Keratinocyte (primary cell): ENCODE measurements at regions not wholly inside any gene's neighbourhood (a gene's known extent, or its start where the extent isn't known, plus 50 kb on each side); places are given as distances from the start of the nearest gene placed in this dataset.

Experiments used
- DNase-seq: peaks from one replicate; pipeline ENCODE4 v3.0.0-alpha.2; 2011; ENCODE audit warnings: low read depth, missing footprints, low spot score
- FAIRE-seq: peaks from 2 replicates; lab custom pipeline; 2011; peaks lifted over from hg19 to GRCh38; lab: Jason Lieb, UNC
- H2AFZ ChIP-seq: 2 replicates; pipeline ENCODE4 v1.6.0; 2012; ENCODE audit warnings: low read length, control low read depth, inconsistent platforms; ENCODE audit not compliant: control insufficient read depth
- H3K27ac ChIP-seq: 2 replicates; pipeline ENCODE4 v1.5.1; 2011; ENCODE audit warnings: low read length; ENCODE audit not compliant: control insufficient read depth, insufficient read depth
- H3K27me3 ChIP-seq: 3 replicates; pipeline ENCODE4 v1.6.0; 2011; ENCODE audit warnings: low read length; ENCODE audit not compliant: control insufficient read depth, insufficient read depth; ENCODE audit errors: extremely low read depth
- H3K36me3 ChIP-seq, 2 experiments: 2 replicates in 1 of 2; 3 replicates in 1 of 2; pipeline ENCODE4 v1.5.1; 2011; ENCODE audit warnings: low read length in 2 of 2, mild to moderate bottlenecking in 1 of 2; ENCODE audit not compliant: control insufficient read depth in 2 of 2, insufficient read depth in 2 of 2; ENCODE audit errors: extremely low read depth in 1 of 2
- H3K4me1 ChIP-seq: 3 replicates; pipeline ENCODE4 v1.5.1; 2011; ENCODE audit warnings: low read length; ENCODE audit not compliant: control insufficient read depth, insufficient read depth; ENCODE audit errors: extremely low read depth
- H3K4me2 ChIP-seq: 3 replicates; pipeline ENCODE4 v1.6.0; 2011; ENCODE audit warnings: low read depth, low read length; ENCODE audit not compliant: control insufficient read depth, insufficient read depth; ENCODE audit errors: extremely low read depth
- H3K4me3 ChIP-seq, 3 experiments: fragments of 200-600 bp in 1 of 3; sonication (generic) in 1 of 3; 2 replicates in 2 of 3; 3 replicates in 1 of 3; pipeline ENCODE4 v1.5.1; 2011 to 2016; ENCODE audit warnings: low read length in 3 of 3, mild to moderate bottlenecking in 3 of 3, control low read depth in 2 of 3, inconsistent platforms in 1 of 3, low read depth in 1 of 3, mixed read lengths in 1 of 3, mixed run types in 1 of 3, moderate library complexity in 1 of 3; ENCODE audit not compliant: control insufficient read depth in 2 of 3, insufficient read depth in 2 of 3; ENCODE audit errors: extremely low read depth in 1 of 3
- H3K79me2 ChIP-seq: 2 replicates; pipeline ENCODE4 v1.6.0; 2012; ENCODE audit warnings: low read length; ENCODE audit not compliant: control insufficient read depth, insufficient read depth
- H3K9ac ChIP-seq: 3 replicates; pipeline ENCODE4 v1.6.0; 2011; ENCODE audit warnings: low read length; ENCODE audit not compliant: control insufficient read depth, insufficient read depth; ENCODE audit errors: extremely low read depth
- H3K9me1 ChIP-seq: 3 replicates; pipeline ENCODE4 v1.6.0; 2011; ENCODE audit warnings: low read length; ENCODE audit not compliant: control insufficient read depth, insufficient read depth; ENCODE audit errors: extremely low read depth
- H3K9me3 ChIP-seq: 2 replicates; pipeline ENCODE4 v1.5.1; 2012; ENCODE audit warnings: low read depth, low read length; ENCODE audit not compliant: control insufficient read depth
- H4K20me1 ChIP-seq: 3 replicates; pipeline ENCODE4 v1.6.0; 2011; ENCODE audit warnings: low read length; ENCODE audit not compliant: control insufficient read depth, insufficient read depth; ENCODE audit errors: extremely low read depth
- EZH2 ChIP-seq: IDR thresholded peaks from one replicate; pipeline ENCODE4 v1.6.1; 2012; ENCODE audit warnings: inconsistent platforms, mild to moderate bottlenecking, low read length, moderate library complexity
- dilution Hi-C: fragments of 300-500 bp; cut with MboI; formaldehyde crosslinking; loops from one replicate; pipeline ENCODE4 v1.7.0; 2020; ENCODE audit warnings: low sequenced_read_pairs; ENCODE audit not compliant: extremely low pct_ligation_motif_present
- TF ChIP-seq, protein P1 (sequence below), 3 experiments: IDR thresholded peaks in 1 of 3; conservative IDR thresholded peaks in 1 of 3; optimal IDR thresholded peaks in 1 of 3; 2 replicates in 2 of 3; 3 replicates in 1 of 3; pipeline versions ENCODE3 to v1.5.1; 2011; ENCODE audit warnings: low read length in 3 of 3, mild to moderate bottlenecking in 3 of 3, moderate library complexity in 2 of 3, control low read depth in 1 of 3, inconsistent platforms in 1 of 3; ENCODE audit not compliant: insufficient read depth in 2 of 3; ENCODE audit errors: extremely low read depth in 1 of 3

DNA sequence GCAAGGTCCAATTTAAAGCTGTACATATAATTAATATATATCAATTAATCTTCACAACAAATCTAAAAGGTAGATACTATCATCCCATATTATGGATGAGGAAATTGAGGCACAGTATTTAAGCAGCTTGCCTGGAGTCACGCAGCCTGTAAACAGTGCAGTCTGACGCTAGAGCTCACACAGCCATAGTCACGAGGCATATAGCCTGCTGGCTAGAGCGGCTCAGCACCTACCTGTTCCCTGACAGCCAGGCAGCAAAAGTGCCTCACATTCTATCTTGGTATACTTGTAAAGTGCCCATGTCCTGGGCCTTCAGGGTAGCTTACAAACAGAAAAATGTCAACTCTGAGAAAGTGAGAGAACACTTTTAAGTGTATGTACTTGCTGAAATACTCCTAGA is 222.6 kb upstream of the NEIL3 start:
- TF ChIP-seq, protein P1, sequence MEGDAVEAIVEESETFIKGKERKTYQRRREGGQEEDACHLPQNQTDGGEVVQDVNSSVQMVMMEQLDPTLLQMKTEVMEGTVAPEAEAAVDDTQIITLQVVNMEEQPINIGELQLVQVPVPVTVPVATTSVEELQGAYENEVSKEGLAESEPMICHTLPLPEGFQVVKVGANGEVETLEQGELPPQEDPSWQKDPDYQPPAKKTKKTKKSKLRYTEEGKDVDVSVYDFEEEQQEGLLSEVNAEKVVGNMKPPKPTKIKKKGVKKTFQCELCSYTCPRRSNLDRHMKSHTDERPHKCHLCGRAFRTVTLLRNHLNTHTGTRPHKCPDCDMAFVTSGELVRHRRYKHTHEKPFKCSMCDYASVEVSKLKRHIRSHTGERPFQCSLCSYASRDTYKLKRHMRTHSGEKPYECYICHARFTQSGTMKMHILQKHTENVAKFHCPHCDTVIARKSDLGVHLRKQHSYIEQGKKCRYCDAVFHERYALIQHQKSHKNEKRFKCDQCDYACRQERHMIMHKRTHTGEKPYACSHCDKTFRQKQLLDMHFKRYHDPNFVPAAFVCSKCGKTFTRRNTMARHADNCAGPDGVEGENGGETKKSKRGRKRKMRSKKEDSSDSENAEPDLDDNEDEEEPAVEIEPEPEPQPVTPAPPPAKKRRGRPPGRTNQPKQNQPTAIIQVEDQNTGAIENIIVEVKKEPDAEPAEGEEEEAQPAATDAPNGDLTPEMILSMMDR (optimal IDR thresholded peaks at IDR 0.05 in 1 of 3, IDR thresholded peaks at IDR 0.05 in 1 of 3, conservative IDR thresholded peaks at IDR 0.05 in 1 of 3; ENCODE audit: extremely low read depth in 1 of 3, insufficient read depth in 2 of 3, low read length in 3 of 3): no peak
- no peak for TF ChIP-seq EZH2
- H3K9me1 ChIP-seq: no peaks in the 10 kb centered on the region
- no peak overlapping the region for H3K9ac ChIP-seq
- no peaks in the 10 kb centered on the region for H3K79me2 ChIP-seq
- H4K20me1 ChIP-seq: no peaks in the 10 kb centered on the region
- DNase-seq (no peak), FAIRE-seq (no peak)
- H2AFZ ChIP-seq: no peak overlapping the region
- dilution Hi-C loops: no loop called here
- H3K4me2 ChIP-seq: no peak overlapping the region
- no peaks in the 10 kb centered on the region for H3K4me1 ChIP-seq
- H3K4me3 ChIP-seq: no peak overlapping the region
- no peaks in the 10 kb centered on the region for H3K27me3 ChIP-seq
- H3K36me3 ChIP-seq: no peaks in the 10 kb centered on the region
- H3K27ac ChIP-seq: no peak overlapping the region
- H3K9me3 ChIP-seq: no peaks in the 10 kb centered on the region

DNA sequence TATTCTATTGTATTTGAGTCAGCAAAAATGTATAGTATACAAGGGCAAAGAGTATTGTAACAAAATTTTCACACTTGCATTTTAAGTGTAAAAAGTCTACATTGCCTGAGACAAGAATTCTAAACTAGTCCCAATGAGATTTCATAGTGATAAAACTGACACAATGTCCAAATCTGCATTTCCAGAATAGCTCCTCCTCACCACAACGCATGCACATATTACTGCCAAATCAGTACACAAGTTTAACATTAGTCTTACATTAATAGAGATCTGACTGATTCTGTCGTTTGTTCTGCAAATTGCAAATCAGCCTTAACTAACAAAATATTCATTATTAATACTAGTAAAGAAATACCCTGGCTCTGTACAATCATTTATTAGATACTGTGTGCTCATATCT is 222.2 kb upstream of the NEIL3 start:
- DNase-seq (no peak), FAIRE-seq (no peak)
- no peaks in the 10 kb centered on the region for H3K4me1 ChIP-seq
- dilution Hi-C loops: no loop called here
- H3K36me3 ChIP-seq: no peaks in the 10 kb centered on the region
- no peak overlapping the region for H3K4me2 ChIP-seq
- H3K27ac ChIP-seq: no peak overlapping the region
- no peaks in the 10 kb centered on the region for H3K9me3 ChIP-seq
- TF ChIP-seq EZH2: no peak
- TF ChIP-seq, protein P1 (optimal IDR thresholded peaks at IDR 0.05 in 1 of 3, IDR thresholded peaks at IDR 0.05 in 1 of 3, conservative IDR thresholded peaks at IDR 0.05 in 1 of 3; ENCODE audit: extremely low read depth in 1 of 3, insufficient read depth in 2 of 3, low read length in 3 of 3): no peak
- no peak overlapping the region for H2AFZ ChIP-seq
- no peak overlapping the region for H3K4me3 ChIP-seq
- no peaks in the 10 kb centered on the region for H3K9me1 ChIP-seq
- no peaks in the 10 kb centered on the region for H4K20me1 ChIP-seq
- no peaks in the 10 kb centered on the region for H3K27me3 ChIP-seq
- H3K9ac ChIP-seq: no peak overlapping the region
- H3K79me2 ChIP-seq: no peaks in the 10 kb centered on the region
